Stimulated activated effector memory CD8-positive, alpha-beta T cell treated with anti-CD3 and anti-CD28 coated beads, Interleukin-12 subunit alpha, Interleukin-12 subunit beta, amount 100 ng/mL, for 72 hours (primary cell): ENCODE measurements at regions not wholly inside any gene's neighbourhood (a gene's known extent, or its start where the extent isn't known, plus 50 kb on each side); places are given as distances from the start of the nearest gene placed in this dataset.

Experiments used
- ATAC-seq: fragments of 150-1000 bp; cut with Tn5 transposase; 2 replicates; pipeline ENCODE4 v1.10.0; 2021
- DNase-seq, 2 donors: peaks; one replicate each; pipeline ENCODE4 v3.0.0; 2021 to 2022; ENCODE audit warnings: low spot score in 2 of 2
- H3K27ac Mint-ChIP-seq: one replicate; pipeline ENCODE4 v1.8.0; 2022; ENCODE audit warnings: mild to moderate bottlenecking, mixed read lengths
- H3K36me3 Mint-ChIP-seq: one replicate; pipeline ENCODE4 v1.8.0; 2022; ENCODE audit warnings: mild to moderate bottlenecking, mixed read lengths
- H3K4me1 Mint-ChIP-seq: one replicate; pipeline ENCODE4 v1.8.0; 2022; ENCODE audit warnings: mixed read lengths
- H3K4me3 Mint-ChIP-seq: one replicate; pipeline ENCODE4 v1.8.0; 2022; ENCODE audit warnings: mild to moderate bottlenecking, mixed read lengths
- H3K9me3 Mint-ChIP-seq: one replicate; pipeline ENCODE4 v1.8.0; 2022; ENCODE audit warnings: mixed read lengths

- Mint-ChIP-seq H3K4me1 (peaks cover 5% of the 10 kb centered on the region), H3K27ac (no peak overlapping the region), H3K36me3 (no peaks in the 10 kb centered on the region), H3K4me3 (no peak overlapping the region), H3K9me3 (no peaks in the 10 kb centered on the region)
- DNase-seq = no peak
- ATAC-seq = no peak
Observed at GRCh38 chr7:155881471-155882350, 69.4 kb upstream of the SHH start.

DNA sequence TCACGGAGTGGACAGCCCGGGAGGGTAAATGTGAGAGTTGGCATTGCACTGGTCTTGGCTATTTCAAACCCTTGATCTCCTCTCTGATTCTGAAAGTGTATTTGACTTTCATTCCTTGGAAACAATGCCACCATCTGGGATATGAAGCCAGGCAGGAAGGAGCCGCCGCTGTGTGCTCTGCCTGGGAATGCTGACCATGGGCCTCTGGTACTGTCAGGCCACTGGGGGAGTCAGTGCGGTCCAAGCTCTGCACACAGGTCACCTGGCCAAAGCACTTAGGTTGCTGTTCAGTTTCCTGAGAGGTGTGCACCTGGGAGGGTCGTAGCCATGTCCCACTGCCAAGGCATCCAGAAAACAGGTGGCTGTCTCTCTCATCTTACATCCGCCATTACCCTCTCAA is 68.5 kb upstream of the SHH start:
- Mint-ChIP-seq H3K4me1 (peaks cover 4% of the 10 kb centered on the region), H3K36me3 (no peaks in the 10 kb centered on the region), H3K9me3 (no peaks in the 10 kb centered on the region), H3K4me3 (no peak overlapping the region), H3K27ac (no peak overlapping the region)
- no peak for DNase-seq
- ATAC-seq = no peak

DNA sequence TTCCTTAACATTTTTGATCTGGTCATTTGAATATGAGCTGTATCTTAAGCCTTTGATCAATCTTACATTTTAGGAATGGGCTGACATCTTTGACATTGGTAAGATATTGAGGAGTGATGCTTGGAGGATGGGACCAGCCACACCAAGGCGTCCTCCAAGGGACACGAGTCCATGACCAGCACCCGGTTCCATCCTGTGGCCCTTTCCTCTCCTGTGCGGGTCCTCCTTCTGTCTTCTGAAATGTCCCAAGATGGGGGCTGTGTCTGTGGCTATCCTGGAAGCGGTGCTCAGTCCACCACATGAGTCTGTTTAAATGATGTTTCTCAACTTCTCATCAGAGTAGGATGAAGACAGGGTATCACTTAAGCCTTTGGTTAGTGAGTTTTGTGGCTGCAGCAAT is 67.3 kb upstream of the SHH start:
- ATAC-seq = no peak

GRCh38 chr7:155878674-155879073 is 66.4 kb upstream of the SHH start:
- no peak for ATAC-seq
- no peaks in the 10 kb centered on the region for H3K9me3 Mint-ChIP-seq
- H3K4me1 Mint-ChIP-seq = no peaks in the 10 kb centered on the region
- no peak for DNase-seq
- no peak overlapping the region for H3K4me3 Mint-ChIP-seq
- H3K27ac Mint-ChIP-seq = no peak overlapping the region
- H3K36me3 Mint-ChIP-seq = no peaks in the 10 kb centered on the region

More for the DNA sequence above, 67.3 kb upstream of the SHH start:
- no peak for DNase-seq
- Mint-ChIP-seq H3K27ac (no peak overlapping the region), H3K9me3 (no peaks in the 10 kb centered on the region), H3K36me3 (no peaks in the 10 kb centered on the region), H3K4me1 (no peaks in the 10 kb centered on the region), H3K4me3 (no peak overlapping the region)

DNA sequence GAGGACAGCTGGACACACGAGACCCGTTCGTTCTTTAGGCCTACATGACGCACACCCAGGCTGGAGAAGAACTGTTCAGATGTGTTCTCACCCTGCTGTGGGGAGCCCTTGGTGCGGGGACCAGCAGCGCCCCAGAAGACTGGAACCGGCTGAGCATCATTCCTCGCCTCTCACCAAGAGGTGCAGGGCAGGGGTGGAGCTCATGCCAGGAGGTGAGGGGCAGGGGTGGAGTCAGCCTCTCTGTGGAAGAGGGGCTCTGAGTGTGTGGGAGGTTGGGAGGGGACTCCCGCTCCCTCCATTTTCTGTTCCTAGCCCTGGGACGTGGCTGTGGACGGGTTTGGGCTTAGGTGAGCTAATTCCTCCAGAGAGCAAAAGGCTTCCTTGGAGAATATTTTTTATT is 66.0 kb upstream of the SHH start:
- DNase-seq = no peak
- Mint-ChIP-seq H3K9me3 (no peaks in the 10 kb centered on the region), H3K27ac (no peak overlapping the region), H3K4me1 (no peaks in the 10 kb centered on the region), H3K36me3 (no peaks in the 10 kb centered on the region), H3K4me3 (no peak overlapping the region)
- ATAC-seq = no peak

- no peak for ATAC-seq
- Mint-ChIP-seq H3K4me1 (no peaks in the 10 kb centered on the region), H3K4me3 (no peak overlapping the region), H3K36me3 (no peaks in the 10 kb centered on the region), H3K9me3 (no peaks in the 10 kb centered on the region), H3K27ac (no peak overlapping the region)
- no peak for DNase-seq
Observed at GRCh38 chr7:155877167-155877566, 64.9 kb upstream of the SHH start.

GRCh38 chr7:155874411-155874810 is 62.1 kb upstream of the SHH start:
- Mint-ChIP-seq H3K9me3 (no peaks in the 10 kb centered on the region), H3K4me3 (no peak overlapping the region), H3K36me3 (no peaks in the 10 kb centered on the region), H3K4me1 (no peaks in the 10 kb centered on the region), H3K27ac (no peak overlapping the region)
- DNase-seq (no peak), ATAC-seq (no peak)

- Mint-ChIP-seq H3K36me3 (no peaks in the 10 kb centered on the region), H3K27ac (no peak overlapping the region), H3K4me3 (no peak overlapping the region), H3K9me3 (no peaks in the 10 kb centered on the region), H3K4me1 (no peaks in the 10 kb centered on the region)
- DNase-seq (no peak), ATAC-seq (no peak)
Observed at GRCh38 chr7:155874010-155874409, 61.7 kb upstream of the SHH start.

GRCh38 chr7:155872678-155873369 is 60.6 kb upstream of the SHH start:
- H3K36me3 Mint-ChIP-seq = no peaks in the 10 kb centered on the region
- no peak overlapping the region for H3K27ac Mint-ChIP-seq
- DNase-seq = no peak
- H3K4me3 Mint-ChIP-seq = no peak overlapping the region
- no peaks in the 10 kb centered on the region for H3K4me1 Mint-ChIP-seq
- no peaks in the 10 kb centered on the region for H3K9me3 Mint-ChIP-seq
- no peak for ATAC-seq

DNA sequence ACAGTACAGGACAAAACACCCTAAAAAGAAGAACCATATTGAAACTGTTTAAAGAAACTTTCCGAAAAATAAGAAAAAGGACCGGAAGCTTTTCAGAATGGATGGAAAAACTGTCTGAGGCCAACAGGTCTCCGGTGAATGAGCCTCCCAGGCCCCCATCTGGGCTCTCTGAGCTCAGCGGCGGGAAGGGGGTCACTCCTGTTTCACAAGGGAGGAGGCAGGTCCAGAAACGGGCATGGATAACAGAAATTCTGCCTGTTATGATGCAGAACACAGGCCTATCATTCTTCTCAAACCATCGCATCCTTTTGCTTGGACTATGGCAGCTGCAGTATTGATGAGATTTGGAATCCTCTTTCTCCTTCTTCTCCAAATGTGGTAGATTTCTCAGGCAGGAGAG is 58.9 kb upstream of the SHH start:
- Mint-ChIP-seq H3K4me3 (no peak overlapping the region), H3K9me3 (no peaks in the 10 kb centered on the region), H3K27ac (no peak overlapping the region), H3K36me3 (no peaks in the 10 kb centered on the region), H3K4me1 (no peaks in the 10 kb centered on the region)
- ATAC-seq (no peak), DNase-seq (no peak)

DNA sequence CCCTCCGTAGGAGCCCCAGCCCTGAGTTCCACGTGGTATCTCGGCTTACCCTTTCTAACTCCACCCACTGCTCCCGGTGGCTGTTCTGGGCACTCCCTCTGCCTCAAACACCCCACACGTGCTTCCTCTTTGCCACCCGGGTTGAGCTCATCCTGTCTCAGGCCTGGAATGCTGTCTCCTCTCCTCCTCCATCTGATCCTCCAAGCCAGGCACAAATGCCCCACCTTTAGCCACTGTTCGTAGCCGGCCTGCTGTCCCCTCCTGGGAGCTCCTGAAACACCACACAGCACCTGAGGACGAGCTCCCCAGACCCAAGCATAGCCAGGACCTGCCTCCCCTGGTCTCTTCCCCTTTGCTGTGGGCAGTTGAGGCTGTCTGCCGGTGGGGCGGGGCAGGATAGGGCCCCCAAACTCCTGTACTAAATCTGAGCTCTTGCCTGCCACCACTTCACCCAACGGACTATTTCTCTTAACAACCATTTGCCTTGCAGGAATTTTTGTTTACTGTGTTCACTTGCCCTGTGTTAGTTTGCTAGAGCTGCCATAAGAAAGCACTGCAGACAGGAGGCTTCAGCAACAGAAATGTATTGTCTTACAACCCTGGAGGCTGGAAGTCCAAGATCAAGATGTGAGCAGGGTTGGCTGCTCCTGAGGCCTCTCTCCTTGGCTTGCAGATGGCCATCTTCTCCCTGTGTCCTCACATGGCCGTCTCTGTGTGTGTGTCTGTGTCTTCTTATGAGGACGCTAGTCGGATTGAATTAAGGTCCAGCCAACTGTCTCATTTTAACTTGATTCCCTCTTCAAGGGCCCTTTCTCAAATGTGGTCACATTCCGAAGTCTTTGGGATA is 58.3 kb upstream of the SHH start:
- Mint-ChIP-seq H3K9me3 (no peaks in the 10 kb centered on the region), H3K27ac (no peak overlapping the region), H3K36me3 (no peaks in the 10 kb centered on the region), H3K4me3 (no peak overlapping the region), H3K4me1 (no peaks in the 10 kb centered on the region)
- ATAC-seq = no peak
- DNase-seq = no peak

GRCh38 chr7:155869784-155870076 is 57.5 kb upstream of the SHH start:
- Mint-ChIP-seq H3K4me3 (no peak overlapping the region), H3K4me1 (no peaks in the 10 kb centered on the region), H3K36me3 (no peaks in the 10 kb centered on the region), H3K9me3 (no peaks in the 10 kb centered on the region), H3K27ac (no peak overlapping the region)
- DNase-seq (no peak), ATAC-seq (no peak)

GRCh38 chr7:155868955-155869783 is 56.9 kb upstream of the SHH start:
- ATAC-seq = no peak

DNA sequence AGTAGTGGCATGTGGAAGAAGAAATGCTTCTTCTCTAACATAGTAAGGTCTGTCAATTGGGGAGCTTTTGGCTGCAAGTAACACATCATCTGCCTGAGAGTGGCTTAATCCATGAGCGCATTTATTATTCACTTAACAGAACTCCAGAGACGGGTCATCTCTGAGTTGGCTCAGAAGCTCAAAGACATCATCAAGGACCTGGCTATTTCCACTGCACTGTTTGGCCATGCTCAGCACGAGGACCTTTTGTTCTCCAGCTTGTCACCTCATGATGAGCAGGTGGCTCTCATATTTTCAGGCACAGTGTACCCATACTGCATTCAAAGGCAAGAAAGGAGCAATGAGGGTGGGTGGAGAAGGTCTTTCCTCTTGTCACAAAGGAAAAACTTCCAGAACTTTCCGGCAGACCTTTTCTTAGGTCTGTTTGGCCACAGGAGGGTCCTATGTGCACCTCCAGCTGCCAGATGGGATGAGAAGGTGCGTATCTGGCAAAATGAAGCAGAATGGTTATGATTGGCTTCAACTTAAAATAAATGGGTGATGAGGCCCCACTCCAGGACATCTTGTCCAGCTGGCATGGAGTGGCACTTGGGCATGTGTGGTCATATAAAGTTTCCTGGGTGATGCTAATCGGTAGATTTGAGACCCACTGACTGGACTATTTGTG is 55.6 kb upstream of the SHH start:
- H3K9me3 Mint-ChIP-seq = no peaks in the 10 kb centered on the region
- no peak overlapping the region for H3K27ac Mint-ChIP-seq
- H3K36me3 Mint-ChIP-seq = no peaks in the 10 kb centered on the region
- H3K4me3 Mint-ChIP-seq = no peak overlapping the region
- ATAC-seq (no peak), DNase-seq (no peak)
- no peaks in the 10 kb centered on the region for H3K4me1 Mint-ChIP-seq

More at GRCh38 chr7:155868955-155869783, 56.9 kb upstream of the SHH start:
- Mint-ChIP-seq H3K4me3 (no peak overlapping the region), H3K27ac (no peak overlapping the region), H3K4me1 (no peaks in the 10 kb centered on the region), H3K36me3 (no peaks in the 10 kb centered on the region), H3K9me3 (no peaks in the 10 kb centered on the region)
- no peak for DNase-seq
